Activated CD4-positive, alpha-beta memory T cell treated with anti-CD3 and anti-CD28 coated beads for 36 hours (primary cell): ENCODE measurements at regions not wholly inside any gene's neighbourhood (a gene's known extent, or its start where the extent isn't known, plus 50 kb on each side); places are given as distances from the start of the nearest gene placed in this dataset.

Source experiments
- CTCF ChIA-PET: fragments of 350-600 bp; sonication (Branson Sonifier 250); formaldehyde crosslinking; loops from one replicate; lab custom pipeline; 2021; ENCODE audit warnings: antibody characterized with exemption, inconsistent platforms; lab: Charles Lee
- POLR2A ChIA-PET: fragments of 350-600 bp; sonication (Branson Sonifier 250); formaldehyde crosslinking; loops from one replicate; lab custom pipeline; 2021; ENCODE audit warnings: antibody characterized with exemption; lab: Charles Lee
- DNase-seq: peaks from one replicate; pipeline ENCODE4 v3.0.0-alpha.2; 2020
- H3K27ac Mint-ChIP-seq: one replicate; pipeline ENCODE4 v1.8.0; 2021; ENCODE audit warnings: mixed read lengths
- H3K27me3 Mint-ChIP-seq: one replicate; pipeline ENCODE4 v1.8.0; 2021; ENCODE audit warnings: mixed read lengths
- H3K36me3 Mint-ChIP-seq: one replicate; pipeline ENCODE4 v1.8.0; 2021; ENCODE audit warnings: mixed read lengths
- H3K4me1 Mint-ChIP-seq: one replicate; pipeline ENCODE4 v1.8.0; 2021; ENCODE audit warnings: low read depth, mixed read lengths
- H3K4me3 Mint-ChIP-seq: one replicate; pipeline ENCODE4 v1.8.0; 2021; ENCODE audit warnings: mild to moderate bottlenecking, mixed read lengths
- H3K9me3 Mint-ChIP-seq: one replicate; pipeline ENCODE4 v1.8.0; 2021; ENCODE audit warnings: mixed read lengths
- intact Hi-C: fragments of 100-400 bp; cut with micrococcal nuclease; formaldehyde crosslinking; loops from one replicate; pipeline ENCODE4 v1.15.1; 2023

- CTCF ChIA-PET, result interaction anchor here (0.6 to 1.1 kb wide), 2 partner anchors 20 to 310 kb away, joined by 3 to 4 read pairs; no protein-coding TSS in a partner anchor
- peaks cover 6% of the 10 kb centered on the region for H3K9me3 Mint-ChIP-seq
- H3K27me3 Mint-ChIP-seq, result no peaks in the 10 kb centered on the region
- no peak overlapping the region for H3K27ac Mint-ChIP-seq
- POLR2A ChIA-PET, result no interaction called here
- H3K36me3 Mint-ChIP-seq, result peaks cover 9% of the 10 kb centered on the region
- no peak for DNase-seq
- H3K4me1 Mint-ChIP-seq, result no peaks in the 10 kb centered on the region
- no peak overlapping the region for H3K4me3 Mint-ChIP-seq
- intact Hi-C loops, result no loop called here
Measured at GRCh38 chr2:7117076-7117475, 199.9 kb downstream of the RNF144A start.

DNA sequence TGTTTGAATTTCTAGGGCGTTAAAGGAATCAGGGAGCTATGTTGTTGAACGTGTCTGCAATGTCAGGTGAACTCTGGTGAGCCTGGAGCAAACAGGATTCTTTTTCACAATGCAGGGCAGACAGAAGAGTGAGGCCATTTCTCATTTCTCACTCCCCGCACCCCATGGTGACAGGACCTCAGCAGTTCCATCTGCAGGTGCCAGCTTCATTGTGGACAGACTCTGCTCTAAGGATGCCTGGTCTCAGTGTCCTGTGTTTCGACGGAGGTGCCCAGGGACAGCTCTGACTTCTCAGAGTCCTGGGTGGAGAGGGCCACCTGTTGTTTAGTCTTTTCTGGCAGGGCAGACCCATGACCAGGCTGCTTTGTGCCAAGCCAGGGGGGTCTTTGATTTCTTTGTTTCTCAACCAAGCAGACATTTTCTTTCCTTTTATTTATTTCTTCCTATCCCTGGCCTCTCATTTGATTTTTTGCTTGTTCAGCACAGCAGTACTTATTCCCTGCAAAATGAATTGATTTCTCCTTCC, 201.5 kb downstream of the RNF144A start:
- no peak for DNase-seq
- ChIA-PET CTCF (no interaction called here), POLR2A (no interaction called here)
- no peak overlapping the region for H3K27ac Mint-ChIP-seq
- peaks cover 6% of the 10 kb centered on the region for H3K36me3 Mint-ChIP-seq
- intact Hi-C loops, result no loop called here
- no peaks in the 10 kb centered on the region for H3K27me3 Mint-ChIP-seq
- no peak overlapping the region for H3K4me3 Mint-ChIP-seq
- H3K4me1 Mint-ChIP-seq, result no peaks in the 10 kb centered on the region
- H3K9me3 Mint-ChIP-seq, result peaks cover 6% of the 10 kb centered on the region

DNA sequence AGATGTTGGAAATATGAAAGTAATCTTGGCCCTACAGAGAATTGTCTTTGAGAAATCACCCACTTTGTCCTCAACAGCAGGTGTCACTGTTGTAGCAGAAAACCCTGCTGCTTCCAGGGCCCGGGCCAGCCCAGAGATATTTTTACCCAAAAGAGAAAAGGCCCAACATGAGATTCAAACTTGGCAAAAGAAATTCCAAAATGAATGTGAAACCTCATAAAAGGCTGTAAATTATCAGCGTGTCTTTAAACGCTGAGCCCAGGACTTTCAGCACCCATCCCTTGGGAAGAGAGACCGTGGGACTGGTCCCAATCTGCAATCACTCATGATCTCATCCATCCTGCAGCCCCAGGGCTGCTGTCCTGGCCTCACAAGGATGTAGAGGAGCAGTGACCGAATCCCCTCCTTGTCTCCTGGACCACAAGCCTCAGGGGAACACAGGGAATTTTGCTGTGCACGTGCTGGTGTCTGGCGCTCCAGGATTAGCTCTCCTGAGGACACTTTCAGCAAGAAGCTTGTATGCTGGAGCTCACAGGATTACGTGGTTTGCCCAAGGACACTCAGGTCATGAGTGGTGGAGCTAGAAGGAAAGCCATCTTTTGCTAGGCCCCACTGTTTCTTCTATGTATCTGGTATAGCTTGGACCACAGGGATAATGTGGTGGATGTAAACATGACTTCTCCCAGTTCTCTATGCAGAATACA, 202.1 kb downstream of the RNF144A start:
- POLR2A ChIA-PET, result no interaction called here
- intact Hi-C loops, result no loop called here
- CTCF ChIA-PET, result no interaction called here
- Mint-ChIP-seq H3K36me3 (peaks cover 3% of the 10 kb centered on the region), H3K4me3 (no peak overlapping the region), H3K4me1 (no peaks in the 10 kb centered on the region), H3K27ac (no peak overlapping the region), H3K9me3 (peaks cover 2% of the 10 kb centered on the region), H3K27me3 (no peaks in the 10 kb centered on the region)
- DNase-seq, result peak; percentile 17

DNA sequence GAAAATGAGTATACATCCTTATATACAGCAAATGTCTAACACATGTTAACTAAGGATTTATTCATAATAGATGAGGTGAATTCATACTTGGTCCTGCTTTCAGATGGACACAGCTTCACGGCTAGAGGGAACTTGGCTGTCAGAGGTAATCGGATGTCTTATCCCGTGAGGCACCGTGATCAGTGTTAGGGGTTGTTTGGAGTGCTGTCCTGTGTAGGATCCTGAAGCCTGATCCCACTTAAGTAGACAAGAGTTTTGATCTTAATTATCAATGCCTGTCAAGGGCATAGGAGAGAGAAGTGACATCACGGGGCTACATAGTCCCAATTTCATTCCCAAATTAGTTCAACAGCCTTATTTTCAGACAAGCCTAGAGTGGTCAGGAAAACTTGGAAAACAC, 204.6 kb downstream of the RNF144A start:
- Mint-ChIP-seq H3K27ac (no peak overlapping the region), H3K4me1 (no peaks in the 10 kb centered on the region), H3K4me3 (no peak overlapping the region), H3K9me3 (no peaks in the 10 kb centered on the region), H3K27me3 (no peaks in the 10 kb centered on the region), H3K36me3 (no peaks in the 10 kb centered on the region)
- POLR2A ChIA-PET, result no interaction called here
- no peak for DNase-seq
- intact Hi-C loops, result no loop called here
- CTCF ChIA-PET, result interaction anchor here (0.5 kb wide), 1 partner anchor 268 kb away, joined by 3 read pairs; no protein-coding TSS in a partner anchor

DNA sequence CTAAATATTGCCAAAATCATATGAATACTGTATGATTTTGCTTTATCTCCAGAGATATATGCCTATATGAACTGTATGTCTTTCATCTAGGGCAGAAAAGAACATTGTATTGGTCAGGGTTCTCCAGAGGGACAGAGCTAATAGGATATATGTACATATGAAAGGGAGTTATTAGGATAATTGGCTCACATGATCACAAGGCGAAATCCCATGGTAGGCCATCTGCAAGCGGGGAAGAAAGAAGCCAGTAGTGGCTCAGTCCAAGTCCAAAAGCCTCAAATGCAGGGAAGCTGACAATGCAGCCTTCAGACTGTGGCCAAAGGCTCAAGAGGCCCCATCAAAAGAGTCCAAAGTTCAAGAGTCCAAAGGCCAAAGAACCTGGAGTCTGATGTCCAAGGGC, 209.9 kb downstream of the RNF144A start:
- H3K4me3 Mint-ChIP-seq, result no peak overlapping the region
- no peak for DNase-seq
- intact Hi-C loops, result no loop called here
- ChIA-PET POLR2A (no interaction called here), CTCF (no interaction called here)
- no peaks in the 10 kb centered on the region for H3K27me3 Mint-ChIP-seq
- H3K36me3 Mint-ChIP-seq, result no peaks in the 10 kb centered on the region
- no peaks in the 10 kb centered on the region for H3K4me1 Mint-ChIP-seq
- no peaks in the 10 kb centered on the region for H3K9me3 Mint-ChIP-seq
- H3K27ac Mint-ChIP-seq, result no peak overlapping the region

- Mint-ChIP-seq H3K27me3 (no peaks in the 10 kb centered on the region), H3K36me3 (no peaks in the 10 kb centered on the region), H3K4me1 (no peaks in the 10 kb centered on the region), H3K27ac (no peak overlapping the region), H3K9me3 (no peaks in the 10 kb centered on the region), H3K4me3 (no peak overlapping the region)
- POLR2A ChIA-PET, result no interaction called here
- CTCF ChIA-PET, result no interaction called here
- no peak for DNase-seq
- intact Hi-C loops, result no loop called here
Measured at GRCh38 chr2:7127687-7128086, 210.5 kb downstream of the RNF144A start.

DNA sequence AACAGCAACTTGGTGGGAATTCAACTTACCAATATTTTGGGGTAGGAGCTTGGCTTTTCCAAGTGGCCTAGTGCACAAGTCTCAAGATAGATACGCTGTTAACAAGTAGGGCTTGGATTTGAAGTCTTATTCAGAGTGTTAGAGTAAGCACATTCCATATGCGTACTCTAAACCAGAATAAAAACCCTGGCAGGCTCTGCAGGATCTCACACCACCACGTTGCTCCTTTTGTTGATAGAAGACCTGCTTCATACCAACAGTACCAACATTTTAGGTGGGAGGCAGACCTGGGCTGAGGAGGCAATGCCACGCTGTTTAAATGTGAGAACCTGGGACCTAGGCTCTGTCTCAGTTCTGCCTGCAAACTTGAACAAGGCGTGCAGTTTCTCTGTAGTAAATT, 214.0 kb downstream of the RNF144A start:
- H3K4me3 Mint-ChIP-seq, result no peak overlapping the region
- H3K36me3 Mint-ChIP-seq, result no peaks in the 10 kb centered on the region
- H3K27ac Mint-ChIP-seq, result no peak overlapping the region
- intact Hi-C loops, result no loop called here
- no peaks in the 10 kb centered on the region for H3K9me3 Mint-ChIP-seq
- H3K27me3 Mint-ChIP-seq, result no peaks in the 10 kb centered on the region
- no peak for DNase-seq
- no peaks in the 10 kb centered on the region for H3K4me1 Mint-ChIP-seq
- CTCF ChIA-PET, result interaction anchor here (0.8 to 1.2 kb wide), 2 partner anchors 34 to 70 kb away, joined by 3 read pairs; no protein-coding TSS in a partner anchor
- POLR2A ChIA-PET, result no interaction called here

DNA sequence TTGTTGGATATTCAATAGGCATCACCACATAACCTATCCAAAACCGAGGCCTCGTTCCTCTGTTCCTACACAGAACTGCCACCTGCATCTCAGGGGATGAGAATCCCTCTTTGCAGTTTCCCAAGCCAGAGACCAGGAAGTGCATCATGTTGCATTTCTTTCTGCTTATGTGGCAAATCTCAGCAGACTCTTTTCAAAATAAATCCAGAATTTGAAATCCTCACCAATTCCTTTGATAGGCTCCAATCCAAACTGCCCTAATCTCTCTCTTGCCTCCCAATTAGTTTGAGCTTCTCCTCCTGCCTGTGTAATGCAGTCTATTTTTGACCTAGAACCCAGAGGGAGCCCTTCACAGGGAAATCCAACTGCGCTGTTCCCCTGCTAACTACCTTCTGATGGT, 215.5 kb downstream of the RNF144A start:
- no peaks in the 10 kb centered on the region for H3K36me3 Mint-ChIP-seq
- no peaks in the 10 kb centered on the region for H3K27me3 Mint-ChIP-seq
- H3K4me3 Mint-ChIP-seq, result no peak overlapping the region
- H3K27ac Mint-ChIP-seq, result no peak overlapping the region
- no peaks in the 10 kb centered on the region for H3K9me3 Mint-ChIP-seq
- no peak for DNase-seq
- no peaks in the 10 kb centered on the region for H3K4me1 Mint-ChIP-seq
- POLR2A ChIA-PET, result no interaction called here
- CTCF ChIA-PET, result no interaction called here
- intact Hi-C loops, result no loop called here

DNA sequence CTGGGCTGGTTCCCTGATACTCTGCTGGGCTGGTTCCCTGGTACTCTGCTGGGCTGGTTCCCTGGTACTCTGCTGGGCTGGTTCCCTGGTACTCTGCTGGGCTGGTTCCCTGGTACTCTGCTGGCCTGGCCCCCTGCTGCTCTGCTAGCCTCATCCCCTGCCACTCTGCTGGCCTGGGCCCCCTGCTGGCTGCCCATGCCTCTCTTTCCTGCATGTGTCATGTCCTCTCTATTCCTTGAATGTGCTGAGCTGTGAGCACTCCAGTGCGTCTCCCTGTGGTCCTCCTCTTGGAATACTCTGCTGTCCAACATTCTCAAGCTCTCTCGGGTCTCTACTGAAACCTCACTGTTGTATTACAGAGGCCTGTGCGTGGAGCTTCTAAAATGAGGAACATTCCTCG, 216.3 kb downstream of the RNF144A start:
- Mint-ChIP-seq H3K9me3 (no peaks in the 10 kb centered on the region), H3K27ac (no peak overlapping the region), H3K36me3 (no peaks in the 10 kb centered on the region), H3K27me3 (no peaks in the 10 kb centered on the region), H3K4me1 (no peaks in the 10 kb centered on the region), H3K4me3 (no peak overlapping the region)
- ChIA-PET CTCF (no interaction called here), POLR2A (no interaction called here)
- intact Hi-C loops, result no loop called here
- no peak for DNase-seq

DNA sequence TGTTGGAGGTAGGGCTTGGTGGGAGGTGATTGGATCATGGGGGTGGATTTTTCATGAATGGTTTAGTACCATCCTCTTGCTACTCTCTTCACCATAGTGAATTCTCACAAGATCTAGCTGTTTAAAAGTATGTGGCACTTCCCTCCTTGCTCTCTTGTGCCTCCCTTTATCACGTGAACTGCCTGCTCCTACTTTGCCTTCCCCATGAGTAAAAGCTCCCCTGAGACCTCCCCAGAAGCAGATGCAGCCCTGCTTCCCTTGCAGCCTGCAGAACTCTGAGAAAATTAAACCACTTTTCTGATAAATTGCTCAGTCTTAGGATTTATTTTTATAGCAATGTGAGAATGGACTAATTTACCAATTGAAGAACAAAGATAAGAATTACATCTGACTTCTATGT, 223.1 kb downstream of the RNF144A start:
- H3K4me1 Mint-ChIP-seq, result no peaks in the 10 kb centered on the region
- H3K9me3 Mint-ChIP-seq, result peaks cover 16% of the 10 kb centered on the region
- POLR2A ChIA-PET, result no interaction called here
- H3K27ac Mint-ChIP-seq, result no peak overlapping the region
- DNase-seq, result no peak
- CTCF ChIA-PET, result no interaction called here
- no peaks in the 10 kb centered on the region for H3K27me3 Mint-ChIP-seq
- intact Hi-C loops, result no loop called here
- no peak overlapping the region for H3K4me3 Mint-ChIP-seq
- peaks cover 3% of the 10 kb centered on the region for H3K36me3 Mint-ChIP-seq

DNA sequence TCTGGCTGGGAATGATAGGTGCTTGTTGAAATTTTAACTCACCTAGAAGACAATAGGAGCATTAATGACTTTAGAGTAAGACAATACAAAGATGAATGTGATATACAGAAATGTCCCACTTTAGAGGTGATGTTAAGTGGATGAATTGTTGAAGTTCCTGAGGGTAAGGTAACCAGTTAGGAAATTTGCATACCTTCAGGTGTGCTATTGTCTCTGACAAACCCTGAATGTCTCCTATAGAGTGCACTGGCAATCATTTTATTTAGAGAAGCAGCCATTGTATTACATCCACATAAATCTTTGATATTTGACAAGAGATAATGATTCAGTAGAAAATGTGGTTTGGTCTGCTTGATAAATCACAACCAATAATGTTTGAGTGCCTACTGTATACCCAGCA, 228.5 kb downstream of the RNF144A start:
- intact Hi-C loops, result no loop called here
- H3K27ac Mint-ChIP-seq, result no peak overlapping the region
- DNase-seq, result no peak
- no peak overlapping the region for H3K4me3 Mint-ChIP-seq
- H3K4me1 Mint-ChIP-seq, result no peaks in the 10 kb centered on the region
- peaks cover 16% of the 10 kb centered on the region for H3K9me3 Mint-ChIP-seq
- H3K36me3 Mint-ChIP-seq, result peaks cover 11% of the 10 kb centered on the region
- no peaks in the 10 kb centered on the region for H3K27me3 Mint-ChIP-seq
- ChIA-PET POLR2A (no interaction called here), CTCF (no interaction called here)

GRCh38 chr2:7146151-7146550, 228.9 kb downstream of the RNF144A start:
- no peaks in the 10 kb centered on the region for H3K27me3 Mint-ChIP-seq
- no peaks in the 10 kb centered on the region for H3K4me1 Mint-ChIP-seq
- DNase-seq, result no peak
- intact Hi-C loops, result no loop called here
- no peak overlapping the region for H3K27ac Mint-ChIP-seq
- H3K36me3 Mint-ChIP-seq, result peaks cover 10% of the 10 kb centered on the region
- ChIA-PET CTCF (no interaction called here), POLR2A (no interaction called here)
- peaks cover 15% of the 10 kb centered on the region for H3K9me3 Mint-ChIP-seq
- H3K4me3 Mint-ChIP-seq, result no peak overlapping the region

DNA sequence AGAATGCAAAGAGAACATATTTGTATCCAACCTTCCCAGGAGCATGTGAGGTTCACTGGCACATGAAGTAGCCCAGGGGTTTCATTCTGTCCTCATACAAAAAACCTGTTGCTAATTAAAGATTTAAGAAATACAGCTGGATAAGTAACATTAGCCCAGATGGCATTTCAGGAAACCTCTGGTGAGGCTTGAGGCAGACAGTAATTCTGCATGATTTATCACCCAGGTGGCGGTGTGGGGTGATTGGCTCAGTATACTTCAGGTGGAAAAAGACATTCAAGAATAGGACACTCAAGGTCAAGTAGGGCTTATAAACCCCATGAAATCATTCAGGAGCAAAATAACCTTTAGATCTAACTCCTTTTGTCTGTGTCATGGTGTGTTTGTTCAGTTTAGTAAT, 237.4 kb downstream of the RNF144A start:
- CTCF ChIA-PET, result no interaction called here
- POLR2A ChIA-PET, result no interaction called here

More for the DNA sequence above, 237.4 kb downstream of the RNF144A start:
- Mint-ChIP-seq H3K36me3 (peaks cover 8% of the 10 kb centered on the region), H3K27me3 (no peaks in the 10 kb centered on the region), H3K4me3 (no peak overlapping the region), H3K4me1 (no peaks in the 10 kb centered on the region), H3K9me3 (peaks cover 26% of the 10 kb centered on the region), H3K27ac (no peak overlapping the region)
- no peak for DNase-seq
- intact Hi-C loops, result no loop called here
